IPS DF 6.9 (cell line): ENCODE measurements at regions not wholly inside any gene's neighbourhood (a gene's known extent, or its start where the extent isn't known, plus 50 kb on each side); places are given as distances from the start of the nearest gene placed in this dataset.
"Not testable (repeated sequence)": the region's sequence is repeated elsewhere in the genome, so short reads cannot be mapped to it uniquely, and the experiment has no call there.

ENCODE experiments used
- DNase-seq: peaks from one replicate; pipeline ENCODE4 v3.0.0-alpha.2; 2013; ENCODE audit warnings: low read depth, low spot score
- H3K27ac ChIP-seq: one replicate; pipeline ENCODE4 v1.5.1; 2013; ENCODE audit warnings: low read length, control low read depth
- H3K27me3 ChIP-seq: 2 replicates; pipeline ENCODE4 v1.6.1; 2013; ENCODE audit warnings: mild to moderate bottlenecking, low read length; ENCODE audit not compliant: control insufficient read depth, insufficient read depth
- H3K36me3 ChIP-seq: 2 replicates; pipeline ENCODE4 v1.6.1; 2013; ENCODE audit warnings: low read length; ENCODE audit not compliant: control insufficient read depth, insufficient read depth
- H3K4me1 ChIP-seq: 2 replicates; pipeline ENCODE4 v1.6.1; 2013; ENCODE audit warnings: low read length; ENCODE audit not compliant: control insufficient read depth, insufficient read depth
- H3K4me3 ChIP-seq: 2 replicates; pipeline ENCODE4 v1.5.1; 2013; ENCODE audit warnings: mild to moderate bottlenecking, low read length
- H3K9me3 ChIP-seq: 2 replicates; pipeline ENCODE4 v1.6.1; 2013; ENCODE audit warnings: low read length, inconsistent platforms; ENCODE audit not compliant: control insufficient read depth, insufficient read depth
- WGBS: extraction: QIAGEN DNeasy Blood & Tissue Kit; methylation state at CpG from one replicate; pipeline ENCODE4 v1.1.7; 2013; ENCODE audit warnings: mixed read lengths, missing lambda C conversion rate; ENCODE audit not compliant: insufficient read length, insufficient coverage; 5-methylcytosine and 5-hydroxymethylcytosine counted together

DNA sequence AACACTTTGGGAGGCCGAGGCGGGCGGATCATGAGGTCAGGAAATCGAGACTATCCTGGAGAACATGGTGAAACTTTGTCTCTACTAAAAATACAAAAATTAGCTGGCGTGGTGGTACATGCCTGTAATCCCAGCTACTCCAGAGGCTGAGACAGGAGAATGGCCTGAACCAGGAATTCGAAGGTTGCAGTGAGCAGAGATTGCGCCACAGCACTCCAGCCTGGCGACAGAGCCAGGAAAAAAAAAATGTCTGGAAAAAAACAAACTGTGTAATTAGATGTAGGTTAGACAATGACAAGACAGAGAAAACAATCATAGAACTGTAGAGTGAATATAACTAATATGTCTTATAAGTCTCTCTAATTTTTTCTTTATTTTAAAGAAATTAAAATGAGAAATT lies 1002.5 kb upstream of the LCORL start:
- DNase-seq: no peak
- no peaks in the 10 kb centered on the region for H3K4me1 ChIP-seq
- no CpG with 5 or more reads among the region's 8 CpGs for WGBS
- H3K4me3 ChIP-seq: no peak overlapping the region
- H3K27me3 ChIP-seq: no peaks in the 10 kb centered on the region; the same call in 1 of the 2 replicates
- H3K27ac ChIP-seq: no peak overlapping the region
- H3K9me3 ChIP-seq: no peaks in the 10 kb centered on the region
- H3K36me3 ChIP-seq: no peaks in the 10 kb centered on the region

DNA sequence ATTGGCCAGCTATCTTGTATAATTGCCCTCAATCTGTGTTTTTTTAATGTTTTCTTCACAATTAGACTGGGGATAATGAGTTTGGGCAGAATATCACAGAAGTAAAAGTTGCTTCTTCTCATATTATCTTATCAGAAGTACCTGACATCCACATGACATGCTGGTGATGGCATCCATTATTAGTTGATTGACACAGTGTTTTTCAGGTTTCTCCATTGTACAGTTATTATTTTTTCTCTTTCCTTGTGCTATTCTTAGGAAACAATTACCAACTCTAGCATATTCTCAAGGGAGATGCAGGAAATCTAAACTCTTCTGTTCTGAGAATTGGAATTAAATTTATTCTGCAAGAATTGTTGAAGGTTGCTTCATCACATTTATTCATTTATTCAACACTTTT lies 1000.1 kb upstream of the LCORL start:
- no peak for DNase-seq
- H3K27ac ChIP-seq: no peak overlapping the region
- no peaks in the 10 kb centered on the region for H3K4me1 ChIP-seq

DNA sequence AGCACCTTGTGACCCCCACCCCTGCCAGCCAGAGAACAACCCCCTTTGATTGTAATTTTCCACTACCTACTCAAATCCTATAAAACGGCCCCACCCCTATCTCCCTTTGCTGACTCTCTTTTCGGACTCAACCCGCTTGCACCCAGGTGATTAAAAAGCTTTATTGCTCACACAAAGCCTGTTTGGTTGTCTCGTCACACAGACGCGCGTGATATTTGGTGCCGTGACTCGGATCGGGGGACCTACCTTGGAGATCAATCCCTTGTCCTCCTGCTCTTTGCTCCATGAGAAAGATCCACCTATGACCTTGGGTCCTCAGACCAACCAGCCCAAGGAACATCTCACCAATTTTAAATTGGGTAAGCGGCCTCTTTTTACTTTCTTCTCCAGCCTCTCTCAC lies 995.0 kb upstream of the LCORL start:
- not testable (repeated sequence) for H3K27ac ChIP-seq, H3K27me3 ChIP-seq, H3K36me3 ChIP-seq, H3K4me3 ChIP-seq, H3K9me3 ChIP-seq, H3K4me1 ChIP-seq, DNase-seq
- no CpG with 5 or more reads among the region's 11 CpGs for WGBS

More for the DNA sequence above, 1000.1 kb upstream of the LCORL start:
- H3K4me3 ChIP-seq: no peak overlapping the region
- no peaks in the 10 kb centered on the region for H3K9me3 ChIP-seq
- H3K27me3 ChIP-seq: no peaks in the 10 kb centered on the region; the same call in 1 of the 2 replicates
- no peaks in the 10 kb centered on the region for H3K36me3 ChIP-seq

DNA sequence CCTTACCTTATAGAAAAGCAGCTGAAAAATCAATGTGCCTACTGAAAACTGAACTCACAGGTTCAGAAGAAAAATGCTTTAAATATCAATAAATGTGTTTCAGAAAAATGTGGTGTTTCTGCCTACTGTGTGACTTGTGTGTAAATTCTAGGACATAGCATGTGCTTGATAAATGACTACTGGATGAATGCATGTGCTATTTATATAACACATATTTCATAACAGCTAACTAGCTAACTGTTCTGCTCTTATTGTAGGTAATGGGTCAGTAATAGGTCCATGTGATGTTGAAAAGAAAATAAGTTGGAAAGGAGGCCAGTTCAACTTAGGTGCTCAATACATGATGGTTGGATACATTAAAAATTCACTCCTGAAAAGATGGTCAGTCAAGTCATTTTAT lies 993.0 kb upstream of the LCORL start:
- Histone ChIP-seq H3K4me3 (no peak overlapping the region), H3K9me3 (no peaks in the 10 kb centered on the region), H3K27me3 (no peaks in the 10 kb centered on the region), H3K36me3 (no peaks in the 10 kb centered on the region), H3K4me1 (peaks cover 2% of the 10 kb centered on the region; the same call in 1 of the 2 replicates), H3K27ac (no peak overlapping the region)
- no peak for DNase-seq

DNA sequence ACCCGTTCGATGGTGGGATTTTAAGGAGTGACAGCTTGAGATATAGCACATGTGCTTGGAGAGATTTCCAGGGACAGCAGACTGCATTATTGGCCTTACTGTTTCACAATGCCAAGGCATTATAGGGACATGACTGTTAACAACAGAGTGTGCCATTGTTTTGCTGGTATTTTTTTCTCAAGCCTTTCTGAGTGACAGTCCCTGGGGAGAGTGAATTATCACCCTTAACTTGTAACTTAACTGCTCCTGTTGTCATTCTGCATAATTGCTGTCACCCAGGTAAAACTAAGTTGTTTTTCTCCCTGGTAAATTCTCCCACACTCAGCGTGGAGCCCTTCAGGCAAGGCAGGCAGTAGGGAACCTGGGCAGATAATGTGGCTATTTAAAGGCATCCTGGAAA lies 989.2 kb upstream of the LCORL start:
- no peak for DNase-seq
- WGBS: no CpG with 5 or more reads among the region's 3 CpGs

DNA sequence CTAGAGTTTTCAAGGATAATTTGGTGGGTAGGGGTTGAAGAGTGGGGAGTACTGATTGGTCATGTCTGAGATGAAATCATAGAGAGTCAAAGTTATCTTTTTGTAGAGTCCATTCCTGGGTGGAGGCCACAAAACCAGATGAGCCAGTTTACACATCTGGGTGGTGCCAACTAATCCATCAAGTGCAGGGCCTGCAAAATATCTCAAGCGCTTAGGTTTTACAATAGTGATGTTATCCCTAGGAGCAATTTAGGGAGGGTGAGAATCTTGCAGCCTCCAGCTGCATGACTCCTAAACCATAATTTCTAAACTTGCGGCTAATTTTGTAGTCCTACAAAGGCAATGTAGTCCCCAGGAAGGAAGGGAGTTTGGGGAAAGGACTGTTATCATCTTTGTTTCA lies 988.3 kb upstream of the LCORL start:
- Histone ChIP-seq H3K9me3 (no peaks in the 10 kb centered on the region), H3K4me1 (peaks cover 3% of the 10 kb centered on the region; the same call in 1 of the 2 replicates), H3K27ac (no peak overlapping the region), H3K27me3 (no peaks in the 10 kb centered on the region), H3K36me3 (no peaks in the 10 kb centered on the region), H3K4me3 (no peak overlapping the region)
- WGBS: no CpG with 5 or more reads among the region's 2 CpGs
- DNase-seq: no peak

More for the DNA sequence above, 989.2 kb upstream of the LCORL start:
- Histone ChIP-seq H3K36me3 (no peaks in the 10 kb centered on the region), H3K9me3 (no peaks in the 10 kb centered on the region), H3K27me3 (no peaks in the 10 kb centered on the region), H3K4me3 (no peak overlapping the region), H3K4me1 (peaks cover 2% of the 10 kb centered on the region; the same call in 1 of the 2 replicates), H3K27ac (no peak overlapping the region)

DNA sequence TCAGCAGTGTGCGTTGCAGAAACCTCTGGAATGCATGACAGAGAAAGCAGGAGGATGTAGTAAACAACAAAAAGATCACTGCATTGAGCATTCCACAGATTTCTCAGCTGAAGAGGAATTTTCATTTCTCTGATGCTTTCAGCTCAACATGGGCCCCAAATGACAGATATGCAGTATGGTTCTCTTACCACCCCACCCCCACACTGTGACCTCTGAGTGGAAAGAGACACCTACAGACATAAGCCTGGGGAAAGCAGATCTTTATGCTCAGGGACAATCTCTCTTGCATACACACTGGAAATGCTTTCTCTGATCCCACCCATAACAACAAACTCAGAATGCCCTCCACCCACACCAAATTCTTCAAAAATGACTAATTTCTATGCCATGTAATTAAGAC lies 983.7 kb upstream of the LCORL start:
- Histone ChIP-seq H3K4me3 (no peak overlapping the region), H3K27ac (no peak overlapping the region), H3K27me3 (no peaks in the 10 kb centered on the region), H3K36me3 (no peaks in the 10 kb centered on the region), H3K9me3 (no peaks in the 10 kb centered on the region), H3K4me1 (peaks cover 1% of the 10 kb centered on the region; the same call in 1 of the 2 replicates)
- no peak for DNase-seq
- no CpG with 5 or more reads among the region's 1 CpG for WGBS

DNA sequence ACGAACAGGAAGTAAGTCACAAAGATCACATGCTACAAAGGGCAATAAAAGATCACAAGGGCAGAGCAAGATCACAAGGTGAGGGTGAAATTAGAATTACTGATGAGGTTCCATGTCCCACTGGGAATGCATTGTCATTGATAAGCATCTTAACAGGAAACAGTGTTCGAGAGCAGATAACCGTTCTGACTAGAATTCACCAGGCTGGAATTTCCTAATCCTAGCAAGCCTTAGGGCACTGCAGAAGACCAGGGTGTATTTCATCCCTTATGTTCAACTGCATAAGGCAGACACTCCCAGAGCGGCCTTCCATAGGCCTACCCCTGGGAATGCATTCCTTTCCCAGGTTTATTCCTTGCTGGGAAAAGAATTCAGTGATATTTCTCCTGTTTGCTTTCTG lies 980.6 kb upstream of the LCORL start:
- peaks cover 1% of the 10 kb centered on the region; the same call in 1 of the 2 replicates for H3K4me1 ChIP-seq
- H3K36me3 ChIP-seq: no peaks in the 10 kb centered on the region
- no peaks in the 10 kb centered on the region for H3K9me3 ChIP-seq
- DNase-seq: no peak
- no CpG with 5 or more reads among the region's 4 CpGs for WGBS
- H3K4me3 ChIP-seq: no peak overlapping the region
- no peak overlapping the region for H3K27ac ChIP-seq
- no peaks in the 10 kb centered on the region for H3K27me3 ChIP-seq

DNA sequence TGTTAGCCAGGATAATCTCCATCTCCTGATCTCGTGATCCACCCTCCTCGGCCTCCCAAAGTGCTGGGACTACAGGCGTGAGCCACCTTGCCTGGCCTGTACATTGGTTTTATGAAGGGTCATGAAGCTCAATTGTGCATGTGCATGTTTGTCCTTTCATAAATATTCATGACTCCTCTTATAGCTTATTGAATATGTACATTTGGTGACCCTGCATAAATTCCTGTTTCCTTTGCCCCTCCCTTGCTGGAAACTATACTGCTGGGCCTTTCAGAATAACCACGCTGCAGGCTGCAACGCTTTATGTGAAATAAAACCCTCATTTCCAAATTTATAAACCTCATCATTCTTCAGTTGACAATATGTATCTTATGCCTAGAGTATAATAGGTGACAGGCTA lies 978.0 kb upstream of the LCORL start:
- H3K4me1 ChIP-seq: no peaks in the 10 kb centered on the region
- H3K36me3 ChIP-seq: no peaks in the 10 kb centered on the region
- no peaks in the 10 kb centered on the region for H3K27me3 ChIP-seq
- no peak for DNase-seq
- H3K9me3 ChIP-seq: no peaks in the 10 kb centered on the region; the same call in 1 of the 2 replicates
- WGBS: no CpG with 5 or more reads among the region's 5 CpGs
- H3K4me3 ChIP-seq: no peak overlapping the region
- no peak overlapping the region for H3K27ac ChIP-seq

DNA sequence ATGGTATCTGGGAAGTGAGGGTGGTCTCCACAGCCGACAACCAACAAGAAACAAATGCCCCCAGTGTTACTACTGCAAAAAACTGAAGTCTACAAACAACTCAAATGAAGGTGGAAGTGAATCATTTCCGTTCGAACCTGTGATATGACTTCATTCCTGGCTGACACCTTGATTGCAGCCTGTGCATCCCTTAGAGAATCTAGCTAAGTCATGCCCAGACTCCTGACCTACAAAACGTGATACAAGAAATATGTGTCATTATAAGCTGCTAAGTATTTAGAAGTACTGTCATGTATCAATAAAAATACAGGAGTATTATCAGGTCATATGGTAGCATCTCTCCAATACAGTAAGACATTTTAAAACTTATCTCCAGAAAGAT lies 959.7 kb upstream of the LCORL start:
- Histone ChIP-seq H3K4me3 (no peak overlapping the region), H3K27ac (no peak overlapping the region), H3K36me3 (no peaks in the 10 kb centered on the region), H3K27me3 (no peaks in the 10 kb centered on the region), H3K4me1 (no peaks in the 10 kb centered on the region), H3K9me3 (no peaks in the 10 kb centered on the region)
- DNase-seq: no peak
- WGBS: no CpG with 5 or more reads among the region's 4 CpGs

DNA sequence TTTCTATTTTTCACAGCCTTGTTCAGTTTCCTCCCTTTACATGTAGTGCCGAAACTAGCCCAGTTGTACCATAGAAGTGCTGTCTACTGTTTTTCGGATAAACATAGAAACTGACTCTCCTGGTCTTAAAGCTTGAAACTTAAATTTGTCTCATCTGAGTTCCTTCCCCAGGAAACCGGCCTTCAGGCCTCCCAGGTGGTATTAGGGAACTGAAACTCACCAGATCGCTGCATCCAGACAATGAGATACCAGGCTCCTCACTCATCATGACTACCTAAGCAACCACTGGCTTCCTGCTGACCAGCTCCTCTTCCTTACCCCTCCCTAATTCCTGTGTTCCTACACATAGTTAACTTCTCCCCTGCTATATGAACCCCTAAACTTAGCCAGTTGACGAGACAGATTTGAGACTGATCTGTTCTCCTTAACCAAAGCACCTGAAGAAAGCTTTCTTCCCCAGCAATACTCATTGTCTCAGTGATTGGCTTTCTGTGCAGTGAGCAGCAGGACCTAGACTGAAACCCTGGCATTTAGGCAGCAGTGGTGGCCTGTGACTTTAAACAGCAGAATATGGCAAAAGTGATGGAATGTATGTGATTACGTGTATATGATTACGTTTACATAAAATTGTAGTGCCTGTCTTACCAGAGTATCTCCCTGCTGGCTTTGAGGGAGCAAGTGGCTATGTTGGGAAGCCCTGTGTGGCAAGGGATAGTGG lies 959.1 kb upstream of the LCORL start:
- no peaks in the 10 kb centered on the region for H3K36me3 ChIP-seq
- H3K9me3 ChIP-seq: no peaks in the 10 kb centered on the region
- H3K27me3 ChIP-seq: no peaks in the 10 kb centered on the region
- WGBS: no CpG with 5 or more reads among the region's 7 CpGs
- H3K4me1 ChIP-seq: no peaks in the 10 kb centered on the region
- no peak overlapping the region for H3K27ac ChIP-seq
- H3K4me3 ChIP-seq: no peak overlapping the region
- no peak for DNase-seq
